ENCODE measurements at regions not wholly inside any gene's neighbourhood (a gene's known extent, or its start where the extent isn't known, plus 50 kb on each side); places are given as distances from the start of the nearest gene placed in this dataset.

- intact Hi-C loops (cut with DNase I): no loop called here
- H3K36me3 ChIP-seq: no peaks in the 10 kb centered on the region
- TF ChIP-seq CTCF (IDR thresholded peaks at IDR 0.05): no peak
- no peaks in the 10 kb centered on the region for H3K27me3 ChIP-seq
- 34 to 55% methylated on average over 3 of the region's 3 CpGs for WGBS, 2 donors
- FAIRE-seq: no peak
- no peak for ATAC-seq
- H3K4me3 ChIP-seq: no peak overlapping the region
- no peak for DNase-seq
- H3K9me3 ChIP-seq: no peaks in the 10 kb centered on the region
- no peak overlapping the region for H3K27ac ChIP-seq
- no peaks in the 10 kb centered on the region for H3K4me1 ChIP-seq
These were observed 286.7 kb upstream of the PTPRD start for GRCh38 chr9:10899509-10899908.

- Histone ChIP-seq H3K4me1 (no peaks in the 10 kb centered on the region), H3K4me3 (no peak overlapping the region), H3K36me3 (no peaks in the 10 kb centered on the region), H3K27me3 (no peaks in the 10 kb centered on the region), H3K27ac (no peak overlapping the region), H3K9me3 (no peaks in the 10 kb centered on the region)
- 13 to 18% methylated on average over 1 of the region's 1 CpG for WGBS, 2 donors
- no peak for FAIRE-seq
- DNase-seq: no peak
- TF ChIP-seq CTCF (IDR thresholded peaks at IDR 0.05): no peak
- ATAC-seq: no peak
- intact Hi-C loops (cut with DNase I): no loop called here
These were observed 291.2 kb upstream of the PTPRD start for GRCh38 chr9:10903969-10904368.

GRCh38 chr9:10910779-10911178, 298.0 kb upstream of the PTPRD start:
- no peak for TF ChIP-seq CTCF (IDR thresholded peaks at IDR 0.05)
- Histone ChIP-seq H3K36me3 (no peaks in the 10 kb centered on the region), H3K9me3 (no peaks in the 10 kb centered on the region), H3K4me1 (no peaks in the 10 kb centered on the region), H3K27me3 (no peaks in the 10 kb centered on the region), H3K27ac (no peak overlapping the region), H3K4me3 (no peak overlapping the region)
- FAIRE-seq: no peak
- no peak for ATAC-seq
- WGBS, 2 donors: 82 to 89% methylated on average over 25 of the region's 25 CpGs
- intact Hi-C loops (cut with DNase I): no loop called here
- DNase-seq: peak in 1 of 6 donors; percentile 22

- no peaks in the 10 kb centered on the region for H3K4me1 ChIP-seq
- no peaks in the 10 kb centered on the region for H3K27me3 ChIP-seq
- DNase-seq (no peak), FAIRE-seq (no peak), ATAC-seq (no peak)
- intact Hi-C loops (cut with DNase I): no loop called here
- TF ChIP-seq CTCF (IDR thresholded peaks at IDR 0.05): no peak
- H3K27ac ChIP-seq: no peak overlapping the region
- 59 to 72% methylated on average over 6 of the region's 6 CpGs for WGBS, 2 donors
- H3K9me3 ChIP-seq: no peaks in the 10 kb centered on the region
- H3K4me3 ChIP-seq: no peak overlapping the region
- no peaks in the 10 kb centered on the region for H3K36me3 ChIP-seq
These were observed 298.6 kb upstream of the PTPRD start for GRCh38 chr9:10911373-10911772.

GRCh38 chr9:10917001-10917400, 304.2 kb upstream of the PTPRD start:
- no peaks in the 10 kb centered on the region for H3K36me3 ChIP-seq
- FAIRE-seq (no peak), DNase-seq (no peak), ATAC-seq (no peak)
- H3K27ac ChIP-seq: no peak overlapping the region
- 73 to 74% methylated on average over 2 of the region's 2 CpGs for WGBS, 2 donors
- intact Hi-C loops (cut with DNase I): no loop called here
- no peaks in the 10 kb centered on the region for H3K9me3 ChIP-seq
- no peaks in the 10 kb centered on the region for H3K4me1 ChIP-seq
- TF ChIP-seq CTCF (IDR thresholded peaks at IDR 0.05): no peak
- H3K4me3 ChIP-seq: no peak overlapping the region
- H3K27me3 ChIP-seq: no peaks in the 10 kb centered on the region

All from pancreas (tissue), 10 donors.